ENCODE measurements at regions not wholly inside any gene's neighbourhood (a gene's known extent, or its start where the extent isn't known, plus 50 kb on each side); places are given as distances from the start of the nearest gene placed in this dataset.
"Not testable (repeated sequence)": the region's sequence is repeated elsewhere in the genome, so short reads cannot be mapped to it uniquely, and the experiment has no call there.

DNA sequence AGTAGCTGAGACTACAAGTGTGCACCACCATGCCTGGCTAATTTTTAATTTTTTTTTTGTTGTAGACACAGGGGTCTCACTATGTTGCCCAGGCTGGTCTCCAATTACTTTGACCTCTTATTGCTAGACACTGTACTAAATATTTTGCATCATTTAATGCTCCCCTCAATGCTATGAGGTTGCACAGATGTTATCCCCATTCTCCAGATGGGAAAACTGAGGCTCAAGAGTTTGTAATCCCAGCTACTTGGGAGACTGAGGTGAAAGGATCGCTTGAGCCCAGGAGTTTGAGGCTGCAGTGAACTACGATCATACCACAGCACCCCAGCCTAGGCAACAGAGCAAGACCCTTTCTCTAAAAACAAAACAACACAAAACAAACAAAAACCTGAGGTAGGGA lies 443.3 kb upstream of the C16orf82 start:
- Histone ChIP-seq H3K9me3 (no peaks in the 10 kb centered on the region), H3K27me3 (no peaks in the 10 kb centered on the region), H3K4me3 (no peak overlapping the region), H3K36me3 (no peaks in the 10 kb centered on the region), H3K27ac (no peak overlapping the region), H3K4me1 (no peaks in the 10 kb centered on the region)
- TF ChIP-seq POLR2A (IDR thresholded peaks at IDR 0.05): no peak
- TF ChIP-seq, protein P1, sequence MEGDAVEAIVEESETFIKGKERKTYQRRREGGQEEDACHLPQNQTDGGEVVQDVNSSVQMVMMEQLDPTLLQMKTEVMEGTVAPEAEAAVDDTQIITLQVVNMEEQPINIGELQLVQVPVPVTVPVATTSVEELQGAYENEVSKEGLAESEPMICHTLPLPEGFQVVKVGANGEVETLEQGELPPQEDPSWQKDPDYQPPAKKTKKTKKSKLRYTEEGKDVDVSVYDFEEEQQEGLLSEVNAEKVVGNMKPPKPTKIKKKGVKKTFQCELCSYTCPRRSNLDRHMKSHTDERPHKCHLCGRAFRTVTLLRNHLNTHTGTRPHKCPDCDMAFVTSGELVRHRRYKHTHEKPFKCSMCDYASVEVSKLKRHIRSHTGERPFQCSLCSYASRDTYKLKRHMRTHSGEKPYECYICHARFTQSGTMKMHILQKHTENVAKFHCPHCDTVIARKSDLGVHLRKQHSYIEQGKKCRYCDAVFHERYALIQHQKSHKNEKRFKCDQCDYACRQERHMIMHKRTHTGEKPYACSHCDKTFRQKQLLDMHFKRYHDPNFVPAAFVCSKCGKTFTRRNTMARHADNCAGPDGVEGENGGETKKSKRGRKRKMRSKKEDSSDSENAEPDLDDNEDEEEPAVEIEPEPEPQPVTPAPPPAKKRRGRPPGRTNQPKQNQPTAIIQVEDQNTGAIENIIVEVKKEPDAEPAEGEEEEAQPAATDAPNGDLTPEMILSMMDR (IDR thresholded peaks at IDR 0.05): no peak
- TF ChIP-seq POLR2AphosphoS5 (IDR thresholded peaks at IDR 0.05; ENCODE audit: insufficient read depth in 1 of 2, low read depth in 1 of 2): no peak
- DNase-seq (ENCODE audit: extremely low spot score in 2 of 2): peak in 1 of 2 donors; percentile 11
- intact Hi-C loops (cut with DNase I): no loop called here

GRCh38 chr16:26627958-26628357 lies 438.8 kb upstream of the C16orf82 start:
- H3K4me3 ChIP-seq: no peak overlapping the region
- intact Hi-C loops (cut with DNase I): no loop called here
- H3K27me3 ChIP-seq: no peaks in the 10 kb centered on the region
- H3K36me3 ChIP-seq: no peaks in the 10 kb centered on the region
- H3K9me3 ChIP-seq: no peaks in the 10 kb centered on the region
- no peak overlapping the region for H3K27ac ChIP-seq
- no peak for DNase-seq (ENCODE audit: extremely low spot score in 2 of 2)
- TF ChIP-seq POLR2A (IDR thresholded peaks at IDR 0.05) (no peak), POLR2AphosphoS5 (IDR thresholded peaks at IDR 0.05; ENCODE audit: insufficient read depth in 1 of 2, low read depth in 1 of 2) (no peak)
- TF ChIP-seq, protein P1 (IDR thresholded peaks at IDR 0.05): no peak
- no peaks in the 10 kb centered on the region for H3K4me1 ChIP-seq

GRCh38 chr16:26631365-26631764 lies 435.4 kb upstream of the C16orf82 start:
- H3K4me3 ChIP-seq; H3K27ac ChIP-seq; intact Hi-C loops (cut with DNase I); H3K27me3 ChIP-seq; H3K4me1 ChIP-seq; H3K9me3 ChIP-seq; H3K36me3 ChIP-seq: not testable (repeated sequence)
- DNase-seq (ENCODE audit: extremely low spot score in 2 of 2): peak in 1 of 2 donors; percentile 52

DNA sequence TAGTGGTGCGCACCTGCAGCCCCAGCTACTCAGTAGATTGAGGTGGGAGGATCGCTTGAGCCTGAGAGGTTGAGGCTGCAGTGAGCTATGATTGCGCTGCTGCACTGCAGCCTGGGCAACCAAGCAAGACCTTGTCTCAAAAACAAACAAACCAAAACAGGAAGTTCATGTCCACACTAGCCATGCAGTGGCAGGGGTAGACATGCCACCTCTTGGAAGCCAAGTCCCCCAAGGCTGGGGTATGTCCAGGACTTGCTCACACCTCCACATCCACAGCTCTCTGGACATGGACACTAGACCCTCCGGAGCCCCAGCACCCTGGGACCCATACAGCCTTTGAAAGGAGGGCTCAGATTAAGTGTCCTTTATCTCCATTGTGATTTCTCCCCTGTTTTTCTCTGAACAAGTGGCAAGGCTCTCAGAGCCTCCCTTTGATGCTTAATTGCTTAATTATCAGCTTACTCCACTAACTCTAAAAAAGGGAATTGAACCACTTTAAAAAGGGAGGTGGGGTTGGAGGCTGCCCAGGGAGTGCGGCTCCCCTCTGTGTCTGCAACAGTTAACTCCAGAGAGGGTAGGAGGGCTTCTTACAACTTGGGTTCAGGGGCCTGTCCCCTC lies 424.6 kb upstream of the C16orf82 start:
- no peaks in the 10 kb centered on the region for H3K27me3 ChIP-seq
- TF ChIP-seq, protein P1 (IDR thresholded peaks at IDR 0.05): no peak
- TF ChIP-seq POLR2AphosphoS5 (IDR thresholded peaks at IDR 0.05; ENCODE audit: insufficient read depth in 1 of 2, low read depth in 1 of 2) (no peak), POLR2A (IDR thresholded peaks at IDR 0.05) (no peak)
- intact Hi-C loops (cut with DNase I): no loop called here
- DNase-seq (ENCODE audit: extremely low spot score in 2 of 2): peak in 1 of 2 donors; percentile 67
- H3K9me3 ChIP-seq: no peaks in the 10 kb centered on the region
- H3K4me1 ChIP-seq: no peaks in the 10 kb centered on the region
- H3K36me3 ChIP-seq: no peaks in the 10 kb centered on the region
- no peak overlapping the region for H3K27ac ChIP-seq
- no peak overlapping the region for H3K4me3 ChIP-seq

DNA sequence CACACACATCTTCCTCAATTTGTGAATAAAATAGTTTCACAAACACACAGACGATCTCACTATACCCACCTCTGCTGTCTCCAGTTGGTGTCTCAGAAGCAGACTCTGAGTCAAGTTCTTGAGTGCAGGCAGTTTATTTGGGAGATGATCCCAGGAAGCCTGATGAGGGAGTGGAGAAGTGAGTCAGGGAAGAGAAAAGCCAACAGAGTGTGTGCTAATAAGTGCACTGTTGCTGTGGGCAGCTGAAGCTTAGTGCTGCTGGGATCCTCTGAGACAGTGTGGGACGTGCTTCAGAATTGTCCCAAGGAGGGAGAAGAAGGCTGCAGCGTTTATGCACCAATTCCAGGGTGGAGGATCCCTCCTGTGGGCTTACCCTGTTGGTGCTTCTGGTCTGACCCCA lies 423.2 kb upstream of the C16orf82 start:
- TF ChIP-seq, protein P1 (IDR thresholded peaks at IDR 0.05): no peak
- TF ChIP-seq POLR2AphosphoS5 (IDR thresholded peaks at IDR 0.05; ENCODE audit: insufficient read depth in 1 of 2, low read depth in 1 of 2) (no peak), POLR2A (IDR thresholded peaks at IDR 0.05) (no peak)
- Histone ChIP-seq H3K36me3 (no peaks in the 10 kb centered on the region), H3K27me3 (no peaks in the 10 kb centered on the region), H3K4me3 (no peak overlapping the region), H3K4me1 (no peaks in the 10 kb centered on the region), H3K9me3 (no peaks in the 10 kb centered on the region), H3K27ac (no peak overlapping the region)
- peak in 1 of 2 donors; percentile 58 for DNase-seq (ENCODE audit: extremely low spot score in 2 of 2)
- intact Hi-C loops (cut with DNase I): no loop called here

Measured in vagina (tissue), 2 donors.